Hepatocyte (in vitro differentiated cells): ENCODE measurements at regions not wholly inside any gene's neighbourhood (a gene's known extent, or its start where the extent isn't known, plus 50 kb on each side); places are given as distances from the start of the nearest gene placed in this dataset.

Experiments used
- DNase-seq: peaks from one replicate; pipeline ENCODE4 v3.0.0-alpha.2; 2016; ENCODE audit warnings: low spot score
- H2AFZ ChIP-seq: fragments of 200-600 bp; sonication (generic); 2 replicates; pipeline ENCODE4 v1.6.0; 2016; ENCODE audit warnings: antibody characterized with exemption, mild to moderate bottlenecking
- H3K27ac ChIP-seq: fragments of 200-600 bp; sonication (generic); 2 replicates; pipeline ENCODE4 v1.5.1; 2016; ENCODE audit warnings: mild to moderate bottlenecking
- H3K27me3 ChIP-seq: fragments of 200-600 bp; sonication (generic); 2 replicates; pipeline ENCODE4 v1.6.1; 2016
- H3K36me3 ChIP-seq: fragments of 200-600 bp; sonication (generic); replicated peaks from 2 replicates; pipeline ENCODE4 v1.5.1; 2016; ENCODE audit warnings: low read depth; ENCODE audit not compliant: insufficient read depth
- H3K4me1 ChIP-seq: fragments of 200-600 bp; sonication (generic); 2 replicates; pipeline ENCODE4 v1.5.1; 2016; ENCODE audit warnings: mild to moderate bottlenecking, moderate library complexity; ENCODE audit not compliant: insufficient read depth
- H3K4me2 ChIP-seq: fragments of 200-600 bp; sonication (generic); 2 replicates; pipeline ENCODE4 v1.6.0; 2016
- H3K4me3 ChIP-seq: fragments of 200-600 bp; sonication (generic); 2 replicates; pipeline ENCODE4 v1.5.1; 2016; ENCODE audit warnings: mild to moderate bottlenecking
- H3K79me2 ChIP-seq: fragments of 200-600 bp; sonication (generic); 2 replicates; pipeline ENCODE4 v1.6.0; 2017; ENCODE audit warnings: mild to moderate bottlenecking
- H3K9me2 ChIP-seq: fragments of 200-600 bp; sonication (generic); replicated peaks from 2 replicates; pipeline ENCODE4 v1.6.0; 2017; ENCODE audit warnings: mild to moderate bottlenecking; ENCODE audit not compliant: insufficient read depth
- H3K9me3 ChIP-seq: fragments of 200-600 bp; sonication (generic); 2 replicates; pipeline ENCODE4 v1.5.1; 2016; ENCODE audit warnings: low read depth, mild to moderate bottlenecking
- H4K20me1 ChIP-seq: fragments of 200-600 bp; sonication (generic); 2 replicates; pipeline ENCODE4 v1.6.0; 2016; ENCODE audit warnings: mild to moderate bottlenecking; ENCODE audit not compliant: insufficient read depth, poor library complexity, severe bottlenecking
- CTCF ChIP-seq: fragments of 200-600 bp; sonication (generic); IDR thresholded peaks from 2 replicates; pipeline ENCODE4 v1.5.1; 2016; ENCODE audit warnings: antibody characterized with exemption, mild to moderate bottlenecking; ENCODE audit not compliant: poor library complexity
- EZH2 ChIP-seq: fragments of 200-600 bp; sonication (generic); IDR thresholded peaks from 2 replicates; pipeline ENCODE4 v1.6.1; 2016; ENCODE audit warnings: antibody characterized with exemption, mild to moderate bottlenecking, borderline replicate concordance
- EZH2phosphoT487 ChIP-seq: fragments of 200-600 bp; sonication (generic); IDR thresholded peaks from one replicate; pipeline ENCODE4 v1.6.1; 2018; ENCODE audit warnings: antibody characterized with exemption, mild to moderate bottlenecking, low read depth, moderate library complexity; ENCODE audit not compliant: unreplicated experiment, severe bottlenecking
- WGBS: methylation state at CpG from one replicate; pipeline ENCODE4 v1.1.6; 2016; ENCODE audit warnings: low lambda C conversion rate; ENCODE audit errors: missing lambda C conversion rate; 5-methylcytosine and 5-hydroxymethylcytosine counted together

- H3K9me3 ChIP-seq: no peaks in the 10 kb centered on the region
- WGBS: 27% methylated on average over 20 of the region's 20 CpGs
- peak; percentile 85 for DNase-seq
- H3K4me2 ChIP-seq: peak overlapping the region; percentile 55
- H3K79me2 ChIP-seq: no peaks in the 10 kb centered on the region
- no peaks in the 10 kb centered on the region for H3K27me3 ChIP-seq
- no peaks in the 10 kb centered on the region for H4K20me1 ChIP-seq
- H3K9me2 ChIP-seq: no peaks in the 10 kb centered on the region
- TF ChIP-seq CTCF (peak; percentile 98), EZH2phosphoT487 (no peak), EZH2 (no peak)
- H2AFZ ChIP-seq: no peak overlapping the region
- H3K36me3 ChIP-seq: no peaks in the 10 kb centered on the region
- H3K4me3 ChIP-seq: no peak overlapping the region
- H3K4me1 ChIP-seq: peaks cover 3% of the 10 kb centered on the region
- no peak overlapping the region for H3K27ac ChIP-seq
Observed at GRCh38 chr4:189792924-189793618, 147.6 kb upstream of the FRG1 start.

GRCh38 chr4:189800545-189801088 is 140.1 kb upstream of the FRG1 start:
- no peak for DNase-seq
- no peak for TF ChIP-seq CTCF
- Histone ChIP-seq H3K4me1 (no peaks in the 10 kb centered on the region), H3K79me2 (no peaks in the 10 kb centered on the region), H4K20me1 (no peaks in the 10 kb centered on the region), H3K4me3 (no peak overlapping the region), H3K36me3 (no peaks in the 10 kb centered on the region), H3K9me2 (no peaks in the 10 kb centered on the region), H2AFZ (no peak overlapping the region), H3K27ac (no peak overlapping the region), H3K4me2 (no peak overlapping the region), H3K27me3 (no peaks in the 10 kb centered on the region), H3K9me3 (no peaks in the 10 kb centered on the region)
- whole genome bisulfite sequencing: 75% methylated on average over 5 of the region's 5 CpGs

GRCh38 chr4:189802884-189803283 is 137.8 kb upstream of the FRG1 start:
- peak; percentile 13 for TF ChIP-seq CTCF
- no peak for TF ChIP-seq EZH2phosphoT487
- no peak for TF ChIP-seq EZH2
- Histone ChIP-seq H3K4me1 (no peaks in the 10 kb centered on the region), H3K4me3 (no peak overlapping the region), H3K9me2 (no peaks in the 10 kb centered on the region), H3K9me3 (no peaks in the 10 kb centered on the region), H2AFZ (no peak overlapping the region), H3K27ac (no peak overlapping the region), H3K79me2 (no peaks in the 10 kb centered on the region), H3K27me3 (no peaks in the 10 kb centered on the region), H4K20me1 (no peaks in the 10 kb centered on the region), H3K4me2 (no peak overlapping the region), H3K36me3 (no peaks in the 10 kb centered on the region)
- DNase-seq: no peak
- WGBS: 75% methylated on average over 5 of the region's 5 CpGs
